ENCODE measurements at regions not wholly inside any gene's neighbourhood (a gene's known extent, or its start where the extent isn't known, plus 50 kb on each side); places are given as distances from the start of the nearest gene placed in this dataset.
"Not testable (repeated sequence)": the region's sequence is repeated elsewhere in the genome, so short reads cannot be mapped to it uniquely, and the experiment has no call there.

DNA sequence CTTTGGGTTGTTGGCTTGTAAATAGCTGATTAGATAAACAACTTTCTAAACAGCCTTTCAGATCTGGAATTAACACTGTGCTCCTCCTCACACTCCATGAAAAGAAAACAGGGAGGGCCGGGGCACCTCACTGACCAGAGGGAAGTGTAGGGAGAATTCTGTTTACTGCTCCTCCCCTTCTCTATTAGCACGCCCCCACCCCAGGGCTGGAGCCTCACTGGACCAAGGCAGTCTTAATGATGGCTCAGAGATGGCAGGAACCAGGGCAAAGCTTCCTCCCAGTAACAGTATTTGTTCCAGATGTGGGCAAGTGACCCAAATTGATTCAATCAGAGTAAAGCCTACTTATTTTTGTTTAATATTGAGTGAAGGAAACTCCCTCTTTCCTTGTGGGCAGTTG, 256.6 kb downstream of the MSX2 start:
- in situ Hi-C loops (cut with MboI; ENCODE audit: low pct_unique_long_range_greater_than_20kb, low sequenced_read_pairs) = no loop called here
- no peak for DNase-seq

DNA sequence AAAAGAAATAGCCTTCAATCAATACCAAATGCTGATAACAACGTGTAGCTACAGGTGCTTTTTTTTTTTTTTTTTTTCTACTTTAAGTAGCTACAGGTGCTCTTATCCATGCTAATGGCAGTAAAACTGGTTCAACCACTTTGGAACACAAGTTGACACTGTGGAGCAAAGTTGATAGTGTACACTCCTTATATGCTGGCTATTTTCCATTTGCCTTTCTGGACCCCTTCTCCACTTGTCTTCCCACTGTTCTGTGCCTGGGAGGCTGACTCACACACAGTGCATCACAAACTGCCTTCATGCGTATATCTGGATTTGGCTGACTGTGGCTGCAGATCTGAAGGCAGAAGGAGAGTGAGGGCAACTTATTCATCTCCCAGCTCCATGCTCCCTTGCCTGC, 247.9 kb downstream of the MSX2 start:
- no peak for DNase-seq
- in situ Hi-C loops (cut with MboI; ENCODE audit: low pct_unique_long_range_greater_than_20kb, low sequenced_read_pairs) = no loop called here

DNA sequence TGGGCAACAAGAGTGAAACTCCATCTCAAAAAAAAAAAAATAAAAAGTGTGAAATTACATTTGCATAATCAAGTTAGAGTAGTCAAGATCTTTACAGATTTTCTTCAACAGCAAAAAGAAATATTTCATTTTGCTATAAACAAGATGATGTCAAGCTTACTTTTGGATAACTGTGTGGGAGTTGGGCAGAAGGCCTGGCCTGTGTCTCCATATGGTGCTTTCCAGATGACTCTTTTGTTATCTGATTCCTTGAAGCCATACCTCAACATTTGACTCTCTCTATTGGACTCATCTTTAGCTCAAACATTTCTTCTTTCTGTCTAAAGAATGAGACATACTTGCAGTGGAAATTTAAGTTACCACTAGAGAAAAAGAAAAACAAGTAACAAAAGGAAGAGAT, 246.8 kb downstream of the MSX2 start:
- no peak for DNase-seq
- in situ Hi-C loops (cut with MboI; ENCODE audit: low pct_unique_long_range_greater_than_20kb, low sequenced_read_pairs) = no loop called here

DNA sequence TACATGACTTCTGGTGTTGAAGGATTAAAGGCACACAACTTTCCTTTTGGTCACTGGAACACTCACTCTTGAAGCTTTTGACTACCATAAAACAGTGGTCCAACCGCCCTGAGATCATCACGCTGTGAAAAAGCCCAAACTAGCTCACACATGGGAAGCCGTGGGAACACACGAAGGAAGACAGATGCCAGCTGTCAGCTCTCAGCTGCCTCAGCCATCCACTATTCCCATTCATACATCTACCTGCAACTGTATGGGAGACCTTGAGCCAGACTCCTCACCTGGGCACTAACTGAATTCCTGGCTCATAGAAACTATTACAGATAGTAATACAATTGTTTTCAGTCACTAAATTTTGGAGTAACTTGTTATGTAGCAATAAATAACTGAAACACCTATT, 246.1 kb downstream of the MSX2 start:
- DNase-seq = no peak

DNA sequence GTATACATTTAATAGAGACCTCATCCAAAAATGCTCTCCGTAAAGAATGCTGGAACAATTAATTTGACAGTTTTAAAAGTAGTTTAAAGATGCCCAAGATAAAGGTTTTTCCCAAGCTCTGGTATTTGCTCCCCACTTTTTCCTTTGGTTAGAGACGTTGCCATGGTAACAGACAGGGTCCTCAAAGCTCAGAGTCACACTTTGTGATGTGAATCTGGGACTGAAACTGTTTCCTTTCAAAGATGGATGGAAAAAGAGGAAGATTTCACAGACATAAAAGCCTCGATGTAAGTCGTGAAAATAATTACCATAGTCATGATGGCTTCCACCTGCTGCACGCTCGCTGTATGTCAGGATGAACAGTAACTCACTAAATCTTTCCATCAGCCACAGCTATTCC, 229.5 kb downstream of the MSX2 start:
- DNase-seq = no peak
- in situ Hi-C loops (cut with MboI; ENCODE audit: low pct_unique_long_range_greater_than_20kb, low sequenced_read_pairs) = no loop called here

More for the DNA sequence above, 246.1 kb downstream of the MSX2 start:
- in situ Hi-C loops (cut with MboI; ENCODE audit: low pct_unique_long_range_greater_than_20kb, low sequenced_read_pairs) = no loop called here

DNA sequence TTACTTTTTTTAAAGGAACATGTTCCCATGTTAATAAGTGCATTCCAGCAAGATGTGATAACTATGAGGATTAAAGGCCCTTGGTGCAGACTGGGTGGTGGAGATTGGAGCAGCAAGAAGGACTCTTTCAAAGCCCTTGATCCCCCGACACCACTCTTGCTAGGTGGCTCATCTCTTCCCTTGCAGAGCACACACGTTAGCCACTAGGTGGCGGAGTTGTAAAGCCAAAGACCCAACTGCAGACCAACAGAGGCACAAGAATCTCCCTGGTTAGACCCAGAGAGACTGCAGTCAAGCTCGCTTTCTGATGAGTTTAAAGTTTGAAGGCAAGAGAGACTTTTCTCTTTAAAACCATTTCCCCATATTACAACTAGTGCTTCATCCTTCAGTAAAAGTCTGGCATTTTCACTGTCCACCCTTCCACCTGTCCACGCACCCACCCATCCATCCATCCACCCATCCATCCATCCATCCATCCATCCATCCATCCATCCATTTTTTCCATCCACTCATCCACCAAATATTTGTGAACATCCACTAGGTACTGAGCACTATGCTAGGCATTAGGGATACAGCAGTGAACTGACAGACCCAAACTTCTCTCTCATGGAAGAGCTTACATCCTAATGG, 226.9 kb downstream of the MSX2 start:
- in situ Hi-C loops (cut with MboI; ENCODE audit: low pct_unique_long_range_greater_than_20kb, low sequenced_read_pairs) = no loop called here
- peak; percentile 61 for DNase-seq

DNA sequence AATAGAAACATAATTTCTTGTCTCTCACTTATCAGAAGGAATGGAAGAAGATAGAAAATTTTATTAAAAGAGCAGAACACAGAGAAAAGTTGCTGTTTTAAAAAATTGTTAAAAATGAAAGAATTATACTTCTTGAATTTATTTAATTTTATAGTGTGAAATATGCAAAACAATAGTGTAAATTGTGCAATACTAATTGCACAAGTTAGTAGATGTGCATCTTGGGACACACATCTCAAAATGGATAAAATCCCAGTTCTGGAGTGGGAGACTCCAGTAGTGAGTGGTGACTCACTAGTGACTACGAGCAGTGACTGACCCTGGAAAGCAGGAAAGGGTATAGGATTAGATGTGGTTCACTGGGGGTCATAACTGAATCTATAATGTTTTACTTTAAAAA, 223.2 kb downstream of the MSX2 start:
- no peak for DNase-seq
- in situ Hi-C loops (cut with MboI; ENCODE audit: low pct_unique_long_range_greater_than_20kb, low sequenced_read_pairs) = no loop called here

DNA sequence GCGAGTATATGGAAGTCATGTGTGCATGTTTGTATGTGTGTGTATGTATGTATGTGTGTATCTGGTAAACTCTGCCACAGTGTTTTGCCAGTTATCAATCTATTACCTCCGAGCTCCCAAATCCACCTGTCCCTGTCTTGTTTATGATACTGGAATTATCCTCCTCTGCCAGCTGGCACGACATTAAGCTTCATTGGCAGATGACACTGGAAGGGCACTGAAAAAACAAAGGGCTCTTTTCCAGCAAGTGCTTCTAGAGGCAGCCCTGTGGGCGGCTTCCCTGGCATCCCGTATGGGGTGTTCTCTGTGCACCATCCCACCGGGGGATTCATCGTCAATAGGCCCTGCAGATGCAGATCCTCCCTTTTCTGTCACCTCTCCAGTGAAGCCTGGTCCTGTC, 221.5 kb downstream of the MSX2 start:
- DNase-seq = no peak
- in situ Hi-C loops (cut with MboI; ENCODE audit: low pct_unique_long_range_greater_than_20kb, low sequenced_read_pairs) = no loop called here

DNA sequence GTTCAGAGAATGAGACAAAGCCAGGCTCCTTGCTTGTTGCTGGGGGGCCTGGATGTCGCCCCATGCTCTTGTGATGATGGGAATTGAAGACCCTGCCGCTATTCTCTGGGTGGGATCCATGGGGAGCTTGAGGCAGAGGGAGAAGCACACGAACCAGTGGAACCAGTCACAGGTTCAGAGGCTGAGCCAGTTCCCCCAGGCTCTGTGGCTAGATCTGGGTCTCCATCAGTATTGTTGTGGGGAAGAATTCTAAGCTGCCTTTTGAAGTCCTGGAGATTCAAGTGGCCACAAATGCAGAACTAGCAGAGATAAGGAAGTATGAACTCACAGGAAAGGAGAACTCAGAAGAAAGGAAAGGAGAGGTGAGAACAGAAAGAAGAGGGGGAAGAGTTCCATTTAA, 219.4 kb downstream of the MSX2 start:
- in situ Hi-C loops (cut with MboI; ENCODE audit: low pct_unique_long_range_greater_than_20kb, low sequenced_read_pairs) = no loop called here
- DNase-seq = peak; percentile 7

DNA sequence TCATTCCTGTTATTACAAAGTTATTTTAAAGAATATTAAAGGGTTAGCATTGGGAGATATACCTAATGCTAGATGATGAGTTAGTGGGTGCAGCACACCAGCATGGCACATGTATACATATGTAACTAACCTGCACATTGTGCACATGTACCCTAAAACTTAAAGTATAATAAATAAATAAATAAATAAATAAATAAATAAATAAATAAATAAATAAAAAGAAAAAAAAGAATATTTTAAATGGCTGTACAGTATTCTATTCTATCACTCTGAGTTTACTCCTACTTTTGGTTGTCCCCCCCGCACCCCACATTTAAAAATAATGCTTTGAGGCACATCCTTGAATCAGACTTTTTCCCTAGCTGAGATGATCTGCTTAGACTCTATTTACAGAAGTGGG, 218.6 kb downstream of the MSX2 start:
- in situ Hi-C loops (cut with MboI; ENCODE audit: low pct_unique_long_range_greater_than_20kb, low sequenced_read_pairs); DNase-seq: not testable (repeated sequence)

DNA sequence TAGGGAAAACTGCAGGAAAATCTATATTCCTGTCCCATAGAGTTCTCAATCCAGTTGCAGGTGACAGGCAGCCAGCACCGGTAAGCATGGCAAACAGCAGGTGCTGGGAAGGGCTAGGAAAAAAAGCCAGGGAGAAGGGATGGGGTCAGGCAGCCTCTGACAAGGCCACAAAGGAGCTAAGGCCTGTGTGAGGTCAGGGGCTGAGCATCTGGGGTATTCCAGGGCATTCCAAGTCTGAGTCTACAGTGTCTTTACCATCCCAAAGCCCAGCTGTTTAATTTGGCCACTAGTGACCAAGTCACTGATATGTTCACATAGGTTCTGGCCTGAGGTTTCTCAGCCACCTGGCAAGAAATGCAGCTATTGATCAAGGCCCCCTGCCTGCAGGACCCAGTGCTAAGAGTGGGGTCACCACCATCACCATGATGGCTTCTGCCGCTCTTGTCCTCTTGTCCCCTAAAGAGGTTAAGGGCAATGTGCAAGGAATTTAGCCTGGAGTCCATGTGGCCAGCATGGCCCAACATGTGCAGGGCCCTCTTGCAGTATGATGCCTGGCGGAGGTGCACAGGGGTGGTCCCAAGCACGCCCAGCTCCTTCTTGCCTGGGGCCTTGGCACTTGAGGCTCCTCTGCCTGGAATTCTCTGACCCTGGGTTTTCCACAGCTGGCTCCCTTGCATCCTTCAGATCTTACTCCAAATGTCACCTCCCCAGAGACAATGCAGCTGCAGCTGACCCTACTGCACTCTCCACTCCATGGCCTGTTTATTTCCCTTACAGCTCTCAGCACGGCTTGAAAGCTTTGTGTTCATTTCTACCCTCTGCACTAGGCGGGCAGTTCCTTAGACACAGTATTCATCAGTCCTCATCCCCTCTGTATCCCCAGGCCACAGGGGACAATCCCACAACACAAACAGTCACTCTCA, 213.1 kb downstream of the MSX2 start:
- DNase-seq = no peak
- in situ Hi-C loops (cut with MboI; ENCODE audit: low pct_unique_long_range_greater_than_20kb, low sequenced_read_pairs) = no loop called here

DNA sequence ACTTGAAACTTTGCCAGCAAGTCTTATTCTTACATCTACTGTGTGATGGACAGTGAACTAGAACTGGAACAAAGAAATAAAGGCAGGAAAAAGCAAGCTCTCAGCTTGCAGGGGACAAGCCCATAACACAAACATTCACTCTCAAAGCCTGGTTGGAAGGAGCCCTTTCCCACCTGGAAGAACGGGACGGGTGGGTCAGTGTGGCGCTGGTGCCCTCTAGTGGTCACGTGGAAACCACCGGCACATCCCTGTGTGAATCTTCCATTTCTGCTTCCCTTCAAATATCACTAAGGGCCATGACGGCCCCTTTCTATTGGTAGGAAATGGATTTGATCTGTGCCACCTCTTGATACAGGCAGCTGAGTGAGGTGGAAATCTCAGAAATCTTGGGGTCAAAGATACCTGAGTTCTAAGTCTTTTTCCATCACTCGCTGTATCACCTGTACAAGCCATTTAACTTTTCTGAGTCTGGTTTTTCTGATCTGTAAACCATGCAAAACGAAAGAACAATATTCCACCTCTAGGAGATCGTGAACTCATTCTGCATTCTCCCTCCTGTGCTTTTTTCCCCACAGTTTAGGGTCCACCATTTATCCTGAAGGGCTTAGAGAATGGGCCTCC, 211.6 kb downstream of the MSX2 start:
- in situ Hi-C loops (cut with MboI; ENCODE audit: low pct_unique_long_range_greater_than_20kb, low sequenced_read_pairs) = no loop called here
- DNase-seq = peak; percentile 53

DNA sequence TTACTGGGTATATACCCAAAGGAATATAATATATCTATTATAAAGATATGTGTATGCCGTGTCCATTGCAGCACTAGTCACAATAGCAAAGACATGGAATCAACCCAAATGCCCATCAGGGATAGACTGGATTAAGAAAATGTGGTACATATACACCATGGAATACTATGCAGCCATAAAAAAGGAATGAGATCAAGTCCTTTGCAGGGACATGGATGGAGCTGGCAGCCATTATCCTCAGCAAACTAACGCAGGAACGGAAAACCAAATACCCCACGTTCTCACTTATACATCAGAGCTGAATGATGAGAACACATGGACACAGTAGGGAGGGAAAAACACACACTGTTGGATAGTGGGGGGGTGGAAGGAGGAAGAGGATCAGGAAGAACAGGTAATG, 206.7 kb downstream of the MSX2 start:
- DNase-seq; in situ Hi-C loops (cut with MboI; ENCODE audit: low pct_unique_long_range_greater_than_20kb, low sequenced_read_pairs): not testable (repeated sequence)

DNA sequence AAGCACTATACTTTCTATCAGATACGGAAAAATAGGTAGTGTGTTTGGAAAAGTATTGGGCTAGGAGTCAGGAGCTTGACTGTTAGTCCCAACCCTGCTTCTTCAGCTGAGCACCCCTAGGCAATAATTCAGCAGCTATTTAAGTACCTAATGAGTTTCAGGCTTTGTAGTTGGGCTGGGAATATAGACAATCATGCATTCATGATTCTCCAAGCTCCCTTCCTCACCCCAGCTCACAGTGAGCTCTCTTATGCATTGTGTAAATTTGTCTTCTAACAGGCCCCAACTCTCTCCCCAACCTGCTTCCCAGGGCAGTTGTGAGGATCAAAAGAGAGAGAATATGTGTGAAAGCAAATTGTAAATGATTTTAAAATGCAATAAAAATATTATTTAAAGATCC, 201.2 kb downstream of the MSX2 start:
- in situ Hi-C loops (cut with MboI; ENCODE audit: low pct_unique_long_range_greater_than_20kb, low sequenced_read_pairs) = no loop called here
- no peak for DNase-seq

DNA sequence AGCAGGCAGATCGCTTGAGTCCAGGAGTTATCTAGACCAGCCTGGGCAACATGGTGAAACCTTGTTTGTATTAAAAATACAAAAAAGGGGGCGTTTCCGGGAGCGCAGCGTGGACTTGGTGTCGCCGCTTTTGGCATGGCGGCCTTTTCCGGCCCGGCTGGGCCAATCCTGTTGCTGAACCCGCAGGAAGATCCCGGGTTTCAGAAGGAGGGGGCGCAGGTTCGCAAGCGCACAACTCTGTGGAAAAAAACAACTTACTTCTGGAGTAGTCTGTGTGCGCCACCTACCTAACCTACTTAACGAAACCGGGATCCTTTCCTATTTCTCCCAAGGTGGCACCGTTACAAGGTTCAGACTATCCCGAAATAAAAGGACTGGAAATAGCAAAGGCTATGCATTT, 198.6 kb downstream of the MSX2 start:
- DNase-seq = no peak
- in situ Hi-C loops (cut with MboI; ENCODE audit: low pct_unique_long_range_greater_than_20kb, low sequenced_read_pairs) = no loop called here

DNA sequence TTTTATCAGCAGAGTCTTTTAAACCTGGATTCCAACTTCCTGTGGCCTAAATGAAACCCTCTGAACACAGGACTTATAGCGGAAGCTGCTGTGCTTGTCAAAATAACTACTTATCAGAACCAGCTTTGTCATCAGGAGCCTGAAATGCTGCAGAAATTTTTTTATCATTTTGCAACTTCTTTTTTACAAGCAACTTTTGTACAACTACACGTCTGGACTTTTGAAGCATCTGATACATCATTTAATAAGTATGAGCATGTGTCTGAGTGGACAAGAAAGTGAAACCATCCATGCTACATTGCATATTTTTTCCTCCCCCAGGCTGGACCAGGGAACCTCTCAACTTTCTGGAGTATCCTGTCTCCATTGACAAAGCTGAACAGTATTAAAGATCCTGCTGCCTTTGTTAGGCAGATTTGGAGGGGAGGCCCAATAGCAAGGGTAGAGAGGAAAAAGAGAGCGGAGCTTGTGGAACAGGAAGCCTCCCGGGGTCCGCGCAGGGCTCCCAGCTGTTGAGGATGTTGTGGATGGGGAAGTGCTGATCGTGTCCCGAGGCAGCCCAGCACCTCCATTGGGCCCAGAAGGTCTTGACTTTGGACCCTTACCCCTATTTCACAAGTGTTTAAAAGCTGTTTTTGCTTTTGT, 196.6 kb downstream of the MSX2 start:
- DNase-seq = no peak
- in situ Hi-C loops (cut with MboI; ENCODE audit: low pct_unique_long_range_greater_than_20kb, low sequenced_read_pairs) = no loop called here

DNA sequence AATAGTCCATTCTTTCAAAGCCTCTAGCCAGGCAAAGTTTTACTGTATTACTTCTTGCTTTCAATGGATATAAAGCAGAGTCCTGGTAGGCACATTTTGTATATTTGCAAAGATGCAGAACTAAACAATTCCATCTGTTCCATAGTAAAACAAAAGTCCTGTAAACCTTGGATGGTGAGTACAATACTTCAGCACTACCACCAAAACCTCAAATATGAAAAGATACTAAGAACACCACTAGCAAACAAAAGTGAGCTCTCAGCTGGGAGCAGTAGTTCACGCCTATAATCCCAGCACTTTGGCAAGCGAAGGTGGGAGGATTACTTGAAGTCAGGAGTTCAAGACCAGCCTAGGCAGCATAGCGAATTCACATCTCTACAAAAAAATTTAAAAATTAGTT, 195.0 kb downstream of the MSX2 start:
- DNase-seq = no peak
- in situ Hi-C loops (cut with MboI; ENCODE audit: low pct_unique_long_range_greater_than_20kb, low sequenced_read_pairs) = no loop called here

DNA sequence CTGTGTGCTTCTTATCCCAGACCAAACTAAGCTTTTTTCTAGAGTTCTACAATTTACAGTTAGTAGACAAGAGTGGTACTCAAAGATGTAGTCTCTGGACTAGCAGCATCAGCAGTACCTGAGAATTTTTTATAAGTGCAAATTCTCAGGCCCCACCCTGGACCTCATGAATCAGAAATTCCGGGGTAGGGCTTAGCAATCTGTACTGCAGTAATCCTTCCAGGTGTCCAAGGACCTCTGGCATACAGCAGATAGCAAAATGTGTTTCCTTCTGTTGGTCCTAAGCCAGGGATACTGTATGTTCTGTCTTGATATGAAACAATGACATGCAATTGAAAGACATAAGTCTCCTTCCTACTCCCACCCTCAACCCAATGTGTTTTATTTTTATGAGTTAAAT, 194.3 kb downstream of the MSX2 start:
- in situ Hi-C loops (cut with MboI; ENCODE audit: low pct_unique_long_range_greater_than_20kb, low sequenced_read_pairs) = no loop called here
- DNase-seq = no peak

DNA sequence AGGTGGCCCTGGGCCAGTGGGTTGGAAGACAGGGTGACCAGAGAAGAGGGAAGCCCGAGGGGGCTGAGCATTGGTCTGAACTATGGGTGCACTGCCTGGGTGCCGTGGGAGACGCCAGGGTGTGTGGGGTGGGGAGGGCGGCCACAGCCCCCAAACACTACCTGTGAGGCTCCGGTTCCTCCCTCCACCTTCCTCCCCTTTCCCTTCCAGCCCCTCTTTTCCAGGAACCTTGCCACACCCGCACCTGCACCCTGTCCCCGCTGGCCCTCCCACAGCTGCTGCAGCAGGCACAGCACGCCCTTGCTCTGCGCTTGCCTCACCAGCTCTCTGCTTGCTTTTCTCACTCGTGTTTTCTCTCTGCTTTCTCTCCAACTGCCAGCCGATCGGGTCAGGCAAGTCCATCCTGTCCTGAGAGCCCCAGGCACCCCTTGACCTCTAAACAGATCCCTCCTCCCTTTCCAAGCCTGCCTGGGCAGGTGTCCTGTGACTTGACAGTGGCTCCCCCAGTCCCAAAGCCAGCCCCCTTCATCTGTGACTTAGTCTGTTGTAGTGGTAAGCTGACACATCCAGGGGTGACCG, 193.7 kb downstream of the MSX2 start:
- in situ Hi-C loops (cut with MboI; ENCODE audit: low pct_unique_long_range_greater_than_20kb, low sequenced_read_pairs) = no loop called here

More for the DNA sequence above, 193.7 kb downstream of the MSX2 start:
- DNase-seq = no peak

Data from KBM-7 (cell line).